T-helper 17 cell (primary cell): ENCODE measurements at regions not wholly inside any gene's neighbourhood (a gene's known extent, or its start where the extent isn't known, plus 50 kb on each side); places are given as distances from the start of the nearest gene placed in this dataset.

Experiments used
- ATAC-seq: fragments of 150-1000 bp; cut with Tn5 transposase; 2 replicates; pipeline ENCODE4 v1.10.0; 2021; ENCODE audit warnings: mild to moderate bottlenecking, moderate library complexity
- DNase-seq, 3 donors: peaks; one replicate each; pipeline versions ENCODE4 v3.0.0 to v3.0.0-alpha.2; 2020 to 2021
- H3K9me3 ChIP-seq: one replicate; pipeline ENCODE4 v1.7.0; 2013; ENCODE audit warnings: low read length, mild to moderate bottlenecking; ENCODE audit not compliant: control insufficient read depth, poor library complexity, severe bottlenecking
- H3K27ac Mint-ChIP-seq: one replicate; pipeline ENCODE4 v1.8.0; 2022; ENCODE audit warnings: mild to moderate bottlenecking, moderate library complexity, mixed read lengths
- H3K27me3 Mint-ChIP-seq: one replicate; pipeline ENCODE4 v1.8.0; 2022; ENCODE audit warnings: mixed read lengths
- H3K36me3 Mint-ChIP-seq: one replicate; pipeline ENCODE4 v1.8.0; 2022; ENCODE audit warnings: low read depth, mixed read lengths
- H3K4me1 Mint-ChIP-seq: one replicate; pipeline ENCODE4 v1.8.0; 2022; ENCODE audit warnings: mild to moderate bottlenecking, mixed read lengths
- H3K4me3 Mint-ChIP-seq: one replicate; pipeline ENCODE4 v1.8.0; 2022; ENCODE audit warnings: mild to moderate bottlenecking, moderate library complexity, mixed read lengths

- DNase-seq = no peak
- Mint-ChIP-seq H3K36me3 (no peaks in the 10 kb centered on the region), H3K4me3 (no peak overlapping the region), H3K27ac (no peak overlapping the region), H3K27me3 (peaks cover 10% of the 10 kb centered on the region), H3K4me1 (no peaks in the 10 kb centered on the region)
- no peak for ATAC-seq
- no peaks in the 10 kb centered on the region for H3K9me3 ChIP-seq
Measured at GRCh38 chr19:30097746-30098280, 155.8 kb downstream of the URI1 start.

- DNase-seq (no peak), ATAC-seq (no peak)
- Mint-ChIP-seq H3K4me3 (no peak overlapping the region), H3K4me1 (peaks cover 2% of the 10 kb centered on the region), H3K27me3 (peaks cover 10% of the 10 kb centered on the region), H3K27ac (no peak overlapping the region), H3K36me3 (no peaks in the 10 kb centered on the region)
- no peaks in the 10 kb centered on the region for H3K9me3 ChIP-seq
Measured at GRCh38 chr19:30102239-30102638, 160.2 kb downstream of the URI1 start.

DNA sequence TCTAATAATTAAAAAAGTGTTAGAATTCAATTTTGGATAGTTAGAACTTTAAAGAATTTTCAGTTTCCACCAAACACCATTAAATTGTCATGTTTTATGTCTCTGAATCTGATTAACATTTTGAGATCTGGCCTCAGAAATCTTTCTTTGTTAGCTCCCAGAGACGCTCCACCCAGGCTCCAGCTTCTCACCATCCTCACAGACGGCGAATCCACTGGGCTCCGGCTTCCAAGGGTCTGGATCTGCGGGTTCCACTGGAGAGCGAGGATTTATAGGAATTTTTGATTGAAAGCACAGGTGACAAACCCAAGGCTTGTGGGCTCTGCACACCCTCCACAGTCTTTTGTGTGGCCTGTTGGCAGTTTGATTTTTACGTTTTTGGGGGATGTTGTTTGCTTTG, 160.6 kb downstream of the URI1 start:
- H3K4me1 Mint-ChIP-seq = peaks cover 2% of the 10 kb centered on the region
- no peaks in the 10 kb centered on the region for H3K36me3 Mint-ChIP-seq
- DNase-seq (no peak), ATAC-seq (no peak)
- H3K27me3 Mint-ChIP-seq = peaks cover 14% of the 10 kb centered on the region
- no peak overlapping the region for H3K27ac Mint-ChIP-seq
- H3K9me3 ChIP-seq = no peaks in the 10 kb centered on the region
- no peak overlapping the region for H3K4me3 Mint-ChIP-seq

DNA sequence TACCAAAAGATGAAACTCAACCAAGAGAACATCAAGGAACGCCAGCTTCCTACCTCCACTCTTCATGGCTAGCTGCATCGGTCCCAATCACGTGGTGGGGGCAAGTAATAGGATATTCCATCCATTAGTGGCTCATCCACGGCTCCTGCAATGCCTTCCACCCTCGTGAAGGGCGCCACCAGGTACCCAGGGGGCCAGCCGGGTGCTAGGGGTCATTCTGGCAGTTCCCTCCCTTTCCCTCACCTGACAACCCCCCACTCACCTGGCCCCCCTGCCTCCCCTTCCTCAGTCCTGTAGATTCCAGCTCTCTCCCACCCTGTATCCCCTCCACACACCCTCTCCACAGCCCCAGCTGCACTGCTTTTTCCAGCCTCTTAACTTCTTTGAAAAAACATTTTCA, 161.9 kb downstream of the URI1 start:
- H3K4me3 Mint-ChIP-seq = no peak overlapping the region
- H3K27me3 Mint-ChIP-seq = peaks cover 14% of the 10 kb centered on the region
- no peak overlapping the region for H3K27ac Mint-ChIP-seq
- no peak for DNase-seq
- H3K36me3 Mint-ChIP-seq = no peaks in the 10 kb centered on the region
- no peaks in the 10 kb centered on the region for H3K9me3 ChIP-seq
- H3K4me1 Mint-ChIP-seq = peaks cover 2% of the 10 kb centered on the region
- ATAC-seq = no peak

DNA sequence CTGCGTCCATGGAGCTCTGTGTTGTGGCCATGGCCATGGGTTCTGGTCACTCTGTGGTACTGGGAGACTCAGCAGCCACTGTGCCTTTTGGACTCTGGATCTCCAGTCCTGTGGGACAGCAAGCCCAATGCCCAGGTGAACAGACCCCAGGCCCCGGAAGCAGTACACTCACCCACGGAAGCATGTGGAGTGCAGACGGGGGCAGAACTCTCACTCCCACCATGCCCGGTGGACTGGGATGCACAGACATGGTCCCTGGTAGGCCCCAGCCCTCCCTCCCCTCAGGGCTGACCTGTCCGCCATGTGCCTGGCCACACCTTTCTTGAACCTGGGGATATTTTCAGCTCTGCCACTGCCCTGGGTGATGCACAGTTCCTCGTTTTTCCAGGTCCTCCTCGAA, 163.3 kb downstream of the URI1 start:
- DNase-seq = no peak
- H3K27ac Mint-ChIP-seq = no peak overlapping the region
- H3K4me1 Mint-ChIP-seq = peaks cover 2% of the 10 kb centered on the region
- H3K4me3 Mint-ChIP-seq = no peak overlapping the region
- no peaks in the 10 kb centered on the region for H3K9me3 ChIP-seq
- no peaks in the 10 kb centered on the region for H3K36me3 Mint-ChIP-seq
- peaks cover 20% of the 10 kb centered on the region for H3K27me3 Mint-ChIP-seq
- no peak for ATAC-seq

- Mint-ChIP-seq H3K36me3 (no peaks in the 10 kb centered on the region), H3K4me1 (peaks cover 2% of the 10 kb centered on the region), H3K27ac (no peak overlapping the region), H3K4me3 (no peak overlapping the region), H3K27me3 (peaks cover 23% of the 10 kb centered on the region)
- no peak for DNase-seq
- no peak for ATAC-seq
- no peaks in the 10 kb centered on the region for H3K9me3 ChIP-seq
Measured at GRCh38 chr19:30105727-30106126, 163.7 kb downstream of the URI1 start.

DNA sequence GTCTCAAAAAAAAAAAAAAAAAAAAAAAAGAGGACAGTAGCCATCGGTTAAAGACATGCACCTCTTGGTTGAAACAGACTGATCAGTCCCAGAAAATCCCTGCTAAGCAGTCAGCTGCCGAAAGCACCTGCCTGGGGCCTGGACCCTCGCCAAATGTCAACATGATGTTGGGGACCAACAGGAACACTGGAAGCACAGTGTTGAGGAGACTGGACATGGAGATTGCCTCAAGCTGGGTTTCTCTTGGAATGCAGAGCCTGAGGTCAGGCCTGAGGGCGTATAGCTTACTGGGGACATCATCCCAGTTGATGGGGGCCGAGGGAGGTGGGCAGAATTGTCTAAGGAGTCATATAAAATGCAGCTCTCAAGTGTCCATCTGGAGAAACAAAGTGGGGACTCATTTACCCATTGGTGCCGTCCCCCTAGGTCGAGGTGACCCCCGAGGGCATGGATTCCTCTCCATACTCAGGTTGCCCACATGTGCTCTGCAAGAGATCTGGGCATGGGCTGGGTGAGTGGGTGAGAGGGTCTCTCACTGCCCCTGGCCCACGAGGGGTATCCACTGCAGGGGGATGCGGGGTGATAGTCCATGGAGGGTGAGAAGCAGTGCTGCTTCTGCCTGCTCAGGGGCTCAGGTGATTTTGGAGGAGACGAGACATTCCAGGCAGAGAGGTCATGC, 164.5 kb downstream of the URI1 start:
- H3K27me3 Mint-ChIP-seq = peaks cover 23% of the 10 kb centered on the region
- DNase-seq = no peak
- no peak overlapping the region for H3K27ac Mint-ChIP-seq
- no peaks in the 10 kb centered on the region for H3K9me3 ChIP-seq
- peaks cover 2% of the 10 kb centered on the region for H3K4me1 Mint-ChIP-seq
- ATAC-seq = no peak
- no peaks in the 10 kb centered on the region for H3K36me3 Mint-ChIP-seq
- no peak overlapping the region for H3K4me3 Mint-ChIP-seq

GRCh38 chr19:30107251-30107650, 165.2 kb downstream of the URI1 start:
- ATAC-seq (no peak), DNase-seq (no peak)
- H3K27ac Mint-ChIP-seq = no peak overlapping the region
- peaks cover 23% of the 10 kb centered on the region for H3K27me3 Mint-ChIP-seq
- no peak overlapping the region for H3K4me3 Mint-ChIP-seq
- H3K36me3 Mint-ChIP-seq = no peaks in the 10 kb centered on the region
- H3K9me3 ChIP-seq = no peaks in the 10 kb centered on the region
- peaks cover 2% of the 10 kb centered on the region for H3K4me1 Mint-ChIP-seq

- Mint-ChIP-seq H3K4me3 (no peak overlapping the region), H3K27me3 (peaks cover 25% of the 10 kb centered on the region), H3K36me3 (no peaks in the 10 kb centered on the region)
Measured at GRCh38 chr19:30109565-30109964, 167.5 kb downstream of the URI1 start.

DNA sequence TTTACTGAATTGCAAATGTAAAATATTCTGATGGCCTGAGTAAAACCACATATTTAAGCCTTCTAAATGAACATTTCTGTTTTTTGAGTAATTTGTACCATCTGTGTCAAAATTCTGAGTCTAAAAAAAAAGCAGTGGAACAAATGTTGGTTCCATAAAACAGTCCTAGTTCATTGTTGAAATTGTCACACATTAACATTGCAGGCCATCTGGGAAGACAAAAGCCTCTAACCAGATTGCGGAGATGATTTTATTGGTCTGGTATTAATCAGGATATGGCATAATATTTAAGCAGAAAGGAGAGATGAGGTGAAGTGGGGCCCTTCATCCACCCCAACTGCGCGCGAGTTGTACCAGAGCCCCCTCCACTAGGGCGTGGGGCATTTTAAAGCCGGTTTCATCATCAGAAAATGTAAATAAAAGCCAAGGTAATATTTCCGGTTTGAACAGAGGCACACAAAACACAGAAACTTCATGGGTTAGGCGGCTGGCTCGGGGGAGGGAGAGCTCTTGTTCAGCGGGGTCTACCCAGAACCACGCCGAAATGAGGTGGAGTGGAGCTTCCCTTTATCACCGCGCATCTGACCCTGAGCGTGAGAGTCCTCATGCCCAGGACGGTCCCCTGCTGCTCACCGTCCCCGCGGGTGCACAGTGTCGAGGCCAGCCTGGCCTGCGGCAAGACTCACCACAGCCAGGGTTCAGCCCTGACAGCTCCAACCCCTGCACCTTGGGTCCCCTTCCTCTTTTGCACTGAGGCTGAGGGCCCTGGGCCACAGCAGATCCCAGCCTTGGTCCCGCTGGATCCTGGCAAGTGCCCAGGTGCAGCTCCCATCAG, 169.2 kb downstream of the URI1 start:
- DNase-seq (no peak), ATAC-seq (no peak)
- Mint-ChIP-seq H3K36me3 (no peaks in the 10 kb centered on the region), H3K27ac (no peak overlapping the region), H3K4me3 (no peak overlapping the region), H3K4me1 (no peaks in the 10 kb centered on the region), H3K27me3 (peaks cover 17% of the 10 kb centered on the region)
- no peaks in the 10 kb centered on the region for H3K9me3 ChIP-seq

More at GRCh38 chr19:30109565-30109964, 167.5 kb downstream of the URI1 start:
- H3K27ac Mint-ChIP-seq = no peak overlapping the region
- peaks cover 1% of the 10 kb centered on the region for H3K4me1 Mint-ChIP-seq
- no peak for DNase-seq
- H3K9me3 ChIP-seq = no peaks in the 10 kb centered on the region
- no peak for ATAC-seq

DNA sequence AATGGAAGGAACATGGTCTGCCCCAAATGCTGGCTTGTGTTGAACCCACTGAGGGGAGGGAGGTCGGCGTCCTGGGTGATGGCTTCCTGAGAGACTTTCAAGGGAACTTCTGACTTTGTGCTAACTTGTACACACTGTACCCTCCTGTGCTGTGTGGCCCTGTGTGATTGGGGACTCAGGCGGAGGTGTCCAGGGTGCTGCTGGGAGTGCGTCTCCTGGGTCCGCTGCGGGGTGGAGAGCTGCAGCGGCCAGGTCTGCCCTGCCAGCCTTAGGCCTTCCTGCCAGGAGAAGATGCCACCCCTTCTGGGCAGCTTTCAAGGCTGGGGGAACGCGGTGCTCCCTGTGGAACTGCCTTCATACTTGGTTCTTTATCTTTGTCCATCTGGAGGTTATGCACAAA, 170.1 kb downstream of the URI1 start:
- no peaks in the 10 kb centered on the region for H3K9me3 ChIP-seq
- DNase-seq (no peak), ATAC-seq (no peak)
- Mint-ChIP-seq H3K27ac (no peak overlapping the region), H3K4me1 (no peaks in the 10 kb centered on the region), H3K27me3 (peaks cover 17% of the 10 kb centered on the region), H3K36me3 (no peaks in the 10 kb centered on the region), H3K4me3 (no peak overlapping the region)

- ATAC-seq = no peak
- Mint-ChIP-seq H3K27ac (no peak overlapping the region), H3K4me3 (no peak overlapping the region), H3K4me1 (no peaks in the 10 kb centered on the region), H3K36me3 (no peaks in the 10 kb centered on the region), H3K27me3 (peaks cover 14% of the 10 kb centered on the region)
- no peak for DNase-seq
- H3K9me3 ChIP-seq = no peaks in the 10 kb centered on the region
Measured at GRCh38 chr19:30112666-30113065, 170.6 kb downstream of the URI1 start.

DNA sequence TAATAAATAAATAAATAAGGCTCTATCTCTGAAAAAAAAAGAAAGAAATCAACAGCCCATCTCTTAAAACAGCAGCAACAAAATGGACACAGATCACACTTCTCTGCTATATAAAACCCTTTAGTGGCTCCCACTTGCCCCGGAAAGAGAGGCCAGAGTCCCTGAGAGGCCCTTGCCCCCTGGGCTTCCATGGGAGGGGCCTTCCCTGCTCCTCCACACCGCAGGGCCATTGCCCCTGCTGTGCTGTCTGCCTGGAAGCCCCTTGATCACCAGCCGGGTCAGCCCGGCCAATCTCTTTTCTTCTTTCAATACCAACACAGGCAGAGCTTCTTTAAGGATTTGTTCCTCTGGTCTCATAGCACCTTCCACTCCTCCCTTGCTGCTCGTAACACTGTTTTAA, 171.1 kb downstream of the URI1 start:
- Mint-ChIP-seq H3K36me3 (no peaks in the 10 kb centered on the region), H3K27ac (no peak overlapping the region), H3K4me1 (no peaks in the 10 kb centered on the region), H3K27me3 (peaks cover 14% of the 10 kb centered on the region), H3K4me3 (no peak overlapping the region)
- ATAC-seq = no peak
- DNase-seq = no peak
- H3K9me3 ChIP-seq = no peaks in the 10 kb centered on the region
